Panc1 (cell line): ENCODE measurements at regions not wholly inside any gene's neighbourhood (a gene's known extent, or its start where the extent isn't known, plus 50 kb on each side); places are given as distances from the start of the nearest gene placed in this dataset.

ENCODE experiments used
- ATAC-seq: fragments of 200-7000 bp; cut with Tn5 transposase; 2 replicates; pipeline ENCODE4 v1.9.1; 2020; ENCODE audit warnings: mild to moderate bottlenecking, moderate library complexity
- BruUV-seq: library from RNA; stranded (reverse); fragments of 400-500 nt; replicated peaks from 2 replicates; lab custom pipeline; 2021; lab: Mats Ljungman, UMichigan
- CTCF ChIA-PET: fragments of 300-600 bp; sonication (Branson Sonifier 250); formaldehyde crosslinking; loops from one replicate; lab custom pipeline; 2022; ENCODE audit warnings: antibody characterized with exemption; lab: Charles Lee
- POLR2A ChIA-PET: fragments of 300-600 bp; sonication (Branson Sonifier 250); formaldehyde crosslinking; loops from one replicate; lab custom pipeline; 2022; ENCODE audit warnings: antibody characterized with exemption; lab: Charles Lee
- DNase-seq: peaks from one replicate; pipeline ENCODE4 v3.0.0-alpha.2; 2010; ENCODE audit warnings: low read depth, low spot score
- H3K27ac ChIP-seq: 2 replicates; pipeline ENCODE4 v1.5.1; 2011; ENCODE audit warnings: mild to moderate bottlenecking, low read length, inconsistent platforms
- H3K27me3 ChIP-seq: fragments of 200-500 bp; sonication (Bioruptor generic); 2 replicates; pipeline ENCODE4 v1.6.0; 2014; ENCODE audit warnings: low read length, inconsistent platforms; ENCODE audit not compliant: control insufficient read depth, insufficient read depth
- H3K36me3 ChIP-seq: fragments of 200-500 bp; sonication (Bioruptor generic); 2 replicates; pipeline ENCODE4 v1.5.1; 2014; ENCODE audit warnings: inconsistent platforms, mild to moderate bottlenecking, low read length, moderate library complexity; ENCODE audit not compliant: control insufficient read depth, insufficient read depth
- H3K4me1 ChIP-seq: 2 replicates; pipeline ENCODE4 v1.5.1; 2011; ENCODE audit warnings: inconsistent platforms, mild to moderate bottlenecking, low read length, moderate library complexity; ENCODE audit not compliant: control insufficient read depth, insufficient read depth
- H3K4me3 ChIP-seq, 2 experiments: 2 replicates each; pipeline ENCODE4 v1.5.1; 2011 to 2012; ENCODE audit warnings: low read depth in 2 of 2, low read length in 2 of 2, mild to moderate bottlenecking in 2 of 2, inconsistent platforms in 1 of 2, moderate library complexity in 1 of 2
- H3K9me3 ChIP-seq: fragments of 200-500 bp; sonication (Bioruptor generic); 2 replicates; pipeline ENCODE4 v1.5.1; 2014; ENCODE audit warnings: low read depth, mild to moderate bottlenecking, inconsistent platforms, low read length, moderate library complexity; ENCODE audit not compliant: control insufficient read depth, insufficient read depth
- POLR2AphosphoS5 ChIP-seq: IDR thresholded peaks from 2 replicates; pipeline ENCODE4 v1.6.1; 2012; ENCODE audit warnings: mild to moderate bottlenecking, low read depth, low read length, moderate library complexity
- SIN3A ChIP-seq: IDR thresholded peaks from 2 replicates; pipeline ENCODE4 v1.6.1; 2012; ENCODE audit warnings: low read depth, mild to moderate bottlenecking, low read length, moderate library complexity, borderline replicate concordance; ENCODE audit not compliant: insufficient read depth
- TCF7L2 ChIP-seq: IDR thresholded peaks from 2 replicates; pipeline ENCODE4 v1.6.1; 2011; ENCODE audit warnings: mild to moderate bottlenecking, low read depth, low read length, inconsistent platforms
- in situ Hi-C: cut with HindIII; loops from 2 replicates; pipeline ENCODE4 v1.10.0; 2016; ENCODE audit warnings: low sequenced_read_pairs, low pct_unique_long_range_greater_than_20kb
- intact Hi-C: fragments of 100-400 bp; cut with micrococcal nuclease; formaldehyde crosslinking; loops from one replicate; pipeline ENCODE4 v1.10.0; 2022; ENCODE audit not compliant: unreplicated experiment
- TF ChIP-seq, protein P1 (sequence below): fragments of 450-650 bp; IDR thresholded peaks from 2 replicates; pipeline ENCODE4 v1.5.1; 2017; ENCODE audit warnings: mild to moderate bottlenecking
- TF ChIP-seq, protein P2 (sequence below), 2 experiments: IDR thresholded peaks; 2 replicates each; pipeline ENCODE4 v1.6.1; 2011 to 2012; ENCODE audit warnings: low read depth in 2 of 2, control low read depth in 1 of 2, low read length in 1 of 2, mild to moderate bottlenecking in 1 of 2, moderate library complexity in 1 of 2; ENCODE audit not compliant: insufficient read depth in 1 of 2

DNA sequence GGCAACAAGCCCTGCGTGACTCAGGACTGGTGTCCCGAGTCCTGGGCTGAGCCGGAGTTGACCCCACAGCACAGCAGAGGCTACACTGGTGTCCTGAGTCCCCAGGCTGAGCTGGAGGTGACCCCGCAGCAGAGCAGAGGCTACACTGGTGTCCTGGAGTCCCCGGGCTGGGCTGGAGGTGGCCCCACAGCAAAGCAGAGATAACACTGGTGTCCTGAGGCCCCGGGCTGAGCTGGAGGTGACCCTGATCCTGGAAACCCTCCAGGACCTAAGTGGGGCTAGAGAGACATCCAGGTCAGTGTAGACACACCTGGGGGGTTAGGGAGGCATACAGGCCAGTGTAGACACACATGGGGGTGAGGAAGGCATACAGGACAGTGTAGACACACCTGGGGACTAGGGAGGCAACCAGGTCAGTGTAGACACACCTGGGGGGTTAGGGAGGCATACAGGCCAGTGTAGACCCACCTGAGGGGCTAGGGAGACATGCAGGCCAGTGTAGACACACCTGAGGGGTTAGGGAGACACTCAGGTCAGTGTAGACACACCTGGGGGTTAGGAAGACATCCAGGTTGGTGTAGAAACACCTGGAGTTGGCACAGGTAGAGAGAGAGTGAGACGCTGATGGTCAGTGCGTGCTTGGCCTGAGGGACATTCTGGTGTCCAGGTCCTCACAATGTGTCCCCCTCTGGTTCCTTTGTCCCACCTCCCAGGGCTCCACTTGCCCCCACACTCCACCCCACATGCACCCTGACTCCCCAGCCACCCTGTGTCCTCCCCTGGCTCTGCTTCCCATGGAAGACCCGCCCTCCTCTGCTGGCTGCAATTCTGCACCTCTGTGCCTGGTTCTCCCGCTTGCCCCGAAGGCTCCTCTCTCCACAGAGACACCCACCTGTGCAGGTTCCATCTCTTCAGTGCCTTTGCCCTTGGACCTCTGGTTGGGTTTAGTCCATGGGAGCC, 321.6 kb upstream of the SFSWAP start:
- ChIA-PET POLR2A (no interaction called here), CTCF (no interaction called here)
- Histone ChIP-seq H3K9me3 (no peaks in the 10 kb centered on the region), H3K27me3 (peaks cover 6% of the 10 kb centered on the region; the same call in 1 of the 2 replicates), H3K4me3 (no peak overlapping the region), H3K4me1 (no peaks in the 10 kb centered on the region), H3K27ac (no peak overlapping the region), H3K36me3 (no peaks in the 10 kb centered on the region)
- BruUV-seq: no TSS peak
- intact Hi-C loops (no loop called here), in situ Hi-C loops (no loop called here)
- DNase-seq: no peak
- no peak for ATAC-seq
- TF ChIP-seq, protein P1, sequence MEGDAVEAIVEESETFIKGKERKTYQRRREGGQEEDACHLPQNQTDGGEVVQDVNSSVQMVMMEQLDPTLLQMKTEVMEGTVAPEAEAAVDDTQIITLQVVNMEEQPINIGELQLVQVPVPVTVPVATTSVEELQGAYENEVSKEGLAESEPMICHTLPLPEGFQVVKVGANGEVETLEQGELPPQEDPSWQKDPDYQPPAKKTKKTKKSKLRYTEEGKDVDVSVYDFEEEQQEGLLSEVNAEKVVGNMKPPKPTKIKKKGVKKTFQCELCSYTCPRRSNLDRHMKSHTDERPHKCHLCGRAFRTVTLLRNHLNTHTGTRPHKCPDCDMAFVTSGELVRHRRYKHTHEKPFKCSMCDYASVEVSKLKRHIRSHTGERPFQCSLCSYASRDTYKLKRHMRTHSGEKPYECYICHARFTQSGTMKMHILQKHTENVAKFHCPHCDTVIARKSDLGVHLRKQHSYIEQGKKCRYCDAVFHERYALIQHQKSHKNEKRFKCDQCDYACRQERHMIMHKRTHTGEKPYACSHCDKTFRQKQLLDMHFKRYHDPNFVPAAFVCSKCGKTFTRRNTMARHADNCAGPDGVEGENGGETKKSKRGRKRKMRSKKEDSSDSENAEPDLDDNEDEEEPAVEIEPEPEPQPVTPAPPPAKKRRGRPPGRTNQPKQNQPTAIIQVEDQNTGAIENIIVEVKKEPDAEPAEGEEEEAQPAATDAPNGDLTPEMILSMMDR: no peak
- TF ChIP-seq, protein P2, sequence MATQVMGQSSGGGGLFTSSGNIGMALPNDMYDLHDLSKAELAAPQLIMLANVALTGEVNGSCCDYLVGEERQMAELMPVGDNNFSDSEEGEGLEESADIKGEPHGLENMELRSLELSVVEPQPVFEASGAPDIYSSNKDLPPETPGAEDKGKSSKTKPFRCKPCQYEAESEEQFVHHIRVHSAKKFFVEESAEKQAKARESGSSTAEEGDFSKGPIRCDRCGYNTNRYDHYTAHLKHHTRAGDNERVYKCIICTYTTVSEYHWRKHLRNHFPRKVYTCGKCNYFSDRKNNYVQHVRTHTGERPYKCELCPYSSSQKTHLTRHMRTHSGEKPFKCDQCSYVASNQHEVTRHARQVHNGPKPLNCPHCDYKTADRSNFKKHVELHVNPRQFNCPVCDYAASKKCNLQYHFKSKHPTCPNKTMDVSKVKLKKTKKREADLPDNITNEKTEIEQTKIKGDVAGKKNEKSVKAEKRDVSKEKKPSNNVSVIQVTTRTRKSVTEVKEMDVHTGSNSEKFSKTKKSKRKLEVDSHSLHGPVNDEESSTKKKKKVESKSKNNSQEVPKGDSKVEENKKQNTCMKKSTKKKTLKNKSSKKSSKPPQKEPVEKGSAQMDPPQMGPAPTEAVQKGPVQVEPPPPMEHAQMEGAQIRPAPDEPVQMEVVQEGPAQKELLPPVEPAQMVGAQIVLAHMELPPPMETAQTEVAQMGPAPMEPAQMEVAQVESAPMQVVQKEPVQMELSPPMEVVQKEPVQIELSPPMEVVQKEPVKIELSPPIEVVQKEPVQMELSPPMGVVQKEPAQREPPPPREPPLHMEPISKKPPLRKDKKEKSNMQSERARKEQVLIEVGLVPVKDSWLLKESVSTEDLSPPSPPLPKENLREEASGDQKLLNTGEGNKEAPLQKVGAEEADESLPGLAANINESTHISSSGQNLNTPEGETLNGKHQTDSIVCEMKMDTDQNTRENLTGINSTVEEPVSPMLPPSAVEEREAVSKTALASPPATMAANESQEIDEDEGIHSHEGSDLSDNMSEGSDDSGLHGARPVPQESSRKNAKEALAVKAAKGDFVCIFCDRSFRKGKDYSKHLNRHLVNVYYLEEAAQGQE (IDR thresholded peaks at IDR 0.05; ENCODE audit: insufficient read depth in 1 of 2, low read depth in 2 of 2, low read length in 1 of 2): no peak
- TF ChIP-seq SIN3A (no peak), POLR2AphosphoS5 (no peak), TCF7L2 (no peak)

DNA sequence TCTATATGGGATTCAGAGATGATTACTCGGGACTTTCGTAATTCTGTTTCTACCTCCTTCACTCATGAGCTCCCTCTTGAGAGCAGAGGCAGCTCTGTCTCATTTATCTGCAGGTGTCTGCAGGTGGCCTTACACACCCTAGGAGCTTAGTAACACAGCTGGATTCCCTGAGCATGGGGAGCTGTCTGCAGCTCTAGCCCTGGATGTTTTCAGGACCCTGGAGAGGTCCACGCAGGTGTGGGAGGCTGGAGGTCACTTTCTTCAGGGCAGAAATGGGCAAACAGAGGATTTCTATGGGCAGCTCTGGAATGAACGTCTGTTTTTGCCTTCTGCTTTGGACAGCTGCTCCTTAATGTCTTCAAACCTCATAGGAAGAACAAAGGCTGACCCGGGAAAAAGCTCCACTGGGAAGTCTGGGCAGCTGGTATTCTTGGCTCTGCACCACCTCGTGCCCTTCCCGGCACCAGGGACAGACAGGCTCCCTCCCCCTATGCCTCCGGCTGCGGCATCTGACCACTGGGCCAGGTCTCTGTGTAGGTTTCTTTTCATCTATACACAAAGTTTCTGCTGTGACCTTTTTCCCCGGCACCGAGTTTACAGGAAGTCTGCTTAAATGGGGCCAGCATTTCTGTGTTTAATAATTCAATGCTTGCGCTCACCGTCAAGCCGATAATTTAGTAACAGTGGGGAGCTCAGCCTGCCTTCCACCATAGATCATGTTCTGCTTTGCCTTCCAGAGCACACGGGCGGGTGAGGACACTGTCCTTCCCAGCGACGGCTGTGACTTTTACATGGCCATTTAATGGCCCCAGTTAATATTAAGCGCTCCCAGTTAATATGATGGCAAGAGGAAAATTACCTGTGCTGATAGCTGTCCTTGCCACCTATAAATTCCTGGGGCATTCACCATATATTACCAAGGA, 320.2 kb upstream of the SFSWAP start:
- intact Hi-C loops (no loop called here), in situ Hi-C loops (no loop called here)
- H3K4me3 ChIP-seq: no peak overlapping the region
- DNase-seq (no peak), ATAC-seq (0 out of 2 replicates have a peak, but pooled peaks have one; percentile 29)
- POLR2A ChIA-PET: interaction anchor here (0.5 kb wide), 1 partner anchor 1109 kb away, joined by 5 read pairs; no protein-coding TSS in a partner anchor
- H3K27ac ChIP-seq: no peak overlapping the region
- H3K4me1 ChIP-seq: no peaks in the 10 kb centered on the region
- no peaks in the 10 kb centered on the region for H3K36me3 ChIP-seq
- peaks cover 3% of the 10 kb centered on the region; the same call in 1 of the 2 replicates for H3K27me3 ChIP-seq
- TF ChIP-seq, protein P2 (IDR thresholded peaks at IDR 0.05; ENCODE audit: insufficient read depth in 1 of 2, low read depth in 2 of 2, low read length in 1 of 2): peak; percentile 84 to 87
- no peak for TF ChIP-seq SIN3A
- TF ChIP-seq TCF7L2: no peak
- BruUV-seq: no TSS peak
- CTCF ChIA-PET: no interaction called here
- H3K9me3 ChIP-seq: no peaks in the 10 kb centered on the region
